Peyer's patch (tissue), 4 donors: ENCODE measurements at regions not wholly inside any gene's neighbourhood (a gene's known extent, or its start where the extent isn't known, plus 50 kb on each side); places are given as distances from the start of the nearest gene placed in this dataset.

Experiments
- CTCF ChIP-seq, 6 experiments: fragments of 450-650 bp in 4 of 6; fragments of 200-600 bp in 2 of 6; sonication (generic) in 1 of 6; IDR thresholded peaks; one replicate each; pipeline ENCODE4 v1.5.1; 2017 to 2019; ENCODE audit warnings: antibody characterized with exemption in 6 of 6, mild to moderate bottlenecking in 3 of 6, moderate library complexity in 1 of 6
- POLR2A ChIP-seq, 2 donors: fragments of 450-650 bp; IDR thresholded peaks; one replicate each; pipeline ENCODE4 v1.5.1; 2017; ENCODE audit warnings: antibody characterized with exemption in 2 of 2, mild to moderate bottlenecking in 2 of 2, moderate library complexity in 2 of 2

GRCh38 chr1:219120624-219121544, 52.8 kb upstream of the LYPLAL1 start:
- TF ChIP-seq CTCF (IDR thresholded peaks at IDR 0.05), result no peak
- no peak for TF ChIP-seq POLR2A (IDR thresholded peaks at IDR 0.05)
